ENCODE measurements at regions not wholly inside any gene's neighbourhood (a gene's known extent, or its start where the extent isn't known, plus 50 kb on each side); places are given as distances from the start of the nearest gene placed in this dataset.

DNA sequence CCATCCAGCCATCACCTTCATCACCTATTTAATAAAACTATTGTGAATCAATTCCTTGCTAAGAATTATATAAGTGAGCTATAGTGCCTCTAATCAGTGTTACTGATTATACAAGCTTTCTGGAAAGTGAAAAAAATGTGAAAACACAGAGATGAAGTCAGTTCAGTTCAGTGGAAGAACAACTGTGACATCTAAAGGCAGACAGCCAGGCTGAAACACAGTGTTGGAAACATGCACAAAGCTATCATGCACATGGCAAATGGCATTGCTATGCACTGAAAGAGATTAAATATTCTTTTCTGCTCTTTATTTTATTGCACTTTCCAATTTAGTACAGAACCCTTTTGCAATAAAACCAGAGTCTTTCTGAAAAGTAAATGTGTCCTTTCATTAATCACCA is 294.0 kb downstream of the RBM26 start:
- Histone ChIP-seq H3K27me3 (replicated peaks in 1 of 4; ENCODE audit: control insufficient read depth in 3 of 4, extremely low read depth in 1 of 4, insufficient read depth in 3 of 4, low read length in 3 of 4) (no peaks in the 10 kb centered on the region), H2BK120ac (replicated peaks; ENCODE audit: low read depth, low read length) (no peak overlapping the region), H3K23ac (ENCODE audit: insufficient read length) (no peak overlapping the region), H2AK5ac (ENCODE audit: low read depth, low read length) (no peak overlapping the region), H3K4me3 (ENCODE audit: extremely low read depth in 1 of 4, insufficient read depth in 2 of 4, low read depth in 3 of 4, low read length in 4 of 4) (no peak overlapping the region), H3K79me2 (ENCODE audit: control insufficient read depth in 1 of 2, insufficient read depth in 2 of 2, low read length in 2 of 2) (no peaks in the 10 kb centered on the region), H3K79me1 (ENCODE audit: low read depth, low read length) (no peaks in the 10 kb centered on the region), H4K8ac (ENCODE audit: extremely low read depth, insufficient read depth, low read length) (no peak overlapping the region), H4K20me1 (replicated peaks in 1 of 2; ENCODE audit: control insufficient read depth in 1 of 2, insufficient read depth in 2 of 2, low read length in 2 of 2) (no peaks in the 10 kb centered on the region), H2BK5ac (ENCODE audit: low read depth, low read length) (no peak overlapping the region), H3K4ac (replicated peaks; ENCODE audit: insufficient read length, low read depth, low read length) (no peak overlapping the region), H3K14ac (ENCODE audit: insufficient read length) (no peak overlapping the region), H2AFZ (ENCODE audit: low read length) (no peak overlapping the region), H2BK12ac (ENCODE audit: low read depth, low read length) (no peak overlapping the region), H3K4me1 (replicated peaks in 1 of 4; ENCODE audit: control insufficient read depth in 3 of 4, insufficient read depth in 4 of 4, low read length in 3 of 4) (no peaks in the 10 kb centered on the region), H4K5ac (ENCODE audit: insufficient read length, low read depth, low read length) (no peak overlapping the region), H2BK20ac (ENCODE audit: low read length) (no peak overlapping the region), H3K9ac (replicated peaks in 1 of 4; ENCODE audit: extremely low read depth in 1 of 4, low read depth in 3 of 4, low read length in 3 of 4) (no peak overlapping the region), H3K18ac (ENCODE audit: extremely low read depth, low read length) (no peak overlapping the region), H2BK15ac (ENCODE audit: low read length) (no peak overlapping the region), H3K9me3 (ENCODE audit: insufficient read depth in 2 of 2, low read depth in 1 of 2, low read length in 1 of 2) (no peaks in the 10 kb centered on the region), H3K27ac (ENCODE audit: low read depth, low read length) (no peak overlapping the region), H4K91ac (replicated peaks; ENCODE audit: insufficient read length, low read length) (no peak overlapping the region), H3K56ac (replicated peaks; ENCODE audit: insufficient read length, low read depth, low read length) (no peak overlapping the region), H3K4me2 (ENCODE audit: insufficient read depth in 1 of 2, low read depth in 2 of 2, low read length in 2 of 2) (no peak overlapping the region), H3K36me3 (ENCODE audit: control insufficient read depth in 2 of 4, insufficient read depth in 4 of 4, low read length in 3 of 4) (no peaks in the 10 kb centered on the region), H3K23me2 (ENCODE audit: low read depth, low read length) (no peaks in the 10 kb centered on the region)
- POLR2A ChIA-PET (ENCODE audit: partially characterized antibody): no interaction called here
- no peak for FAIRE-seq
- no peak for DNase-seq (ENCODE audit: low read depth in 1 of 2, low spot score in 2 of 2)
- CTCF ChIA-PET (ENCODE audit: partially characterized antibody): no interaction called here
- TF ChIP-seq, protein P1, sequence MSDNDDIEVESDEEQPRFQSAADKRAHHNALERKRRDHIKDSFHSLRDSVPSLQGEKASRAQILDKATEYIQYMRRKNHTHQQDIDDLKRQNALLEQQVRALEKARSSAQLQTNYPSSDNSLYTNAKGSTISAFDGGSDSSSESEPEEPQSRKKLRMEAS (IDR thresholded peaks at IDR 0.05): no peak

Data from H1 (cell line).